GM12878 (cell line): ENCODE measurements at regions not wholly inside any gene's neighbourhood (a gene's known extent, or its start where the extent isn't known, plus 50 kb on each side); places are given as distances from the start of the nearest gene placed in this dataset.

Experiments
- ATAC-seq: fragments of 200-7000 bp; cut with Tn5 transposase; 3 replicates; pipeline ENCODE4 v1.9.1; 2020; ENCODE audit warnings: mild to moderate bottlenecking, moderate library complexity
- BruUV-seq: library from RNA; stranded (reverse); fragments of 400-500 nt; replicated peaks from 2 replicates; lab custom pipeline; 2021; lab: Mats Ljungman, UMichigan
- CTCF ChIA-PET: fragments of 300-600 bp; sonication (Branson Sonifier 250); formaldehyde crosslinking; extraction: SDS; loops from one replicate; lab custom pipeline; 2021; ENCODE audit warnings: inconsistent platforms; lab: Yijun Ruan, JAX
- POLR2A ChIA-PET: fragments of 350-600 bp; formaldehyde crosslinking; extraction: SDS; loops from one replicate; lab custom pipeline; 2021; ENCODE audit warnings: inconsistent platforms; lab: Charles Lee
- RAD21 ChIA-PET: fragments of 300-600 bp; sonication (Branson Sonifier 250); formaldehyde crosslinking; loops from one replicate; lab custom pipeline; 2023; ENCODE audit warnings: antibody characterized with exemption; ENCODE audit not compliant: unreplicated experiment; lab: Charles Lee
- SMC1A ChIA-PET: fragments of 300-600 bp; sonication (Branson Sonifier 250); formaldehyde crosslinking; loops from one replicate; lab custom pipeline; 2023; ENCODE audit not compliant: unreplicated experiment, uncharacterized antibody; lab: Charles Lee
- DNase-seq: peaks from one replicate; pipeline ENCODE4 v3.0.0-alpha.2; 2011; ENCODE audit warnings: low read depth, low spot score
- FAIRE-seq: peaks from 3 replicates; lab custom pipeline; 2011; peaks lifted over from hg19 to GRCh38; lab: Jason Lieb, UNC
- H2AFZ ChIP-seq: 2 replicates; pipeline ENCODE4 v1.6.0; 2011; ENCODE audit warnings: low read depth, low read length, control low read depth; ENCODE audit not compliant: control insufficient read depth
- H3K27ac ChIP-seq: 2 replicates; pipeline ENCODE4 v1.5.1; 2011; ENCODE audit warnings: control low read depth; ENCODE audit not compliant: control insufficient read depth, insufficient read depth
- H3K27me3 ChIP-seq, 2 experiments: replicated peaks in 1 of 2; 2 replicates each; pipeline versions ENCODE4 v1.6.0 to v1.6.1; 2011; ENCODE audit warnings: low read length in 1 of 2; ENCODE audit not compliant: control insufficient read depth in 2 of 2, insufficient read depth in 2 of 2
- H3K36me3 ChIP-seq, 2 experiments: 2 replicates each; pipeline ENCODE4 v1.5.1; 2011; ENCODE audit warnings: low read length in 1 of 2; ENCODE audit not compliant: control insufficient read depth in 2 of 2, insufficient read depth in 2 of 2
- H3K4me1 ChIP-seq: 2 replicates; pipeline ENCODE4 v1.6.1; 2011; ENCODE audit warnings: mild to moderate bottlenecking, low read length, moderate library complexity, mixed read lengths; ENCODE audit not compliant: control insufficient read depth, insufficient read depth
- H3K4me2 ChIP-seq: 2 replicates; pipeline ENCODE4 v1.6.0; 2011; ENCODE audit warnings: control low read depth; ENCODE audit not compliant: control insufficient read depth, insufficient read depth
- H3K4me3 ChIP-seq: fragments of 200-600 bp; sonication (generic); 2 replicates; pipeline ENCODE4 v1.5.1; 2016
- H3K79me2 ChIP-seq: 2 replicates; pipeline ENCODE4 v1.6.0; 2011; ENCODE audit warnings: low read length; ENCODE audit not compliant: control insufficient read depth, insufficient read depth
- H3K9ac ChIP-seq: 2 replicates; pipeline ENCODE4 v1.8.0; 2011; ENCODE audit warnings: low read length, control low read depth, mixed read lengths; ENCODE audit not compliant: control insufficient read depth, insufficient read depth
- H3K9me3 ChIP-seq: replicated peaks from 3 replicates; pipeline ENCODE4 v1.5.1; 2011; ENCODE audit warnings: mild to moderate bottlenecking, low read length; ENCODE audit not compliant: control insufficient read depth, insufficient read depth
- H4K20me1 ChIP-seq: 2 replicates; pipeline ENCODE4 v1.6.0; 2011; ENCODE audit not compliant: control insufficient read depth, insufficient read depth
- BHLHE40 ChIP-seq, 2 experiments: fragments of 450-650 bp in 1 of 2; IDR thresholded peaks; 2 replicates each; pipeline ENCODE4 v1.6.1; 2011 to 2017; ENCODE audit warnings: low read depth in 2 of 2, borderline replicate concordance in 1 of 2, improper control_type of control experiment in 1 of 2, low read length in 1 of 2, mild to moderate bottlenecking in 1 of 2
- EED ChIP-seq: sonication (generic); IDR thresholded peaks from 2 replicates; pipeline ENCODE4 v1.6.1; 2016; ENCODE audit warnings: antibody characterized with exemption, low read depth
- EZH2 ChIP-seq: IDR thresholded peaks from 2 replicates; pipeline ENCODE4 v1.6.1; 2012; ENCODE audit warnings: low read depth, mild to moderate bottlenecking, control low read depth, inconsistent platforms, low read length, borderline replicate concordance; ENCODE audit not compliant: control insufficient read depth
- GABPA ChIP-seq: IDR thresholded peaks from 2 replicates; pipeline ENCODE4 v1.6.1; 2014; ENCODE audit warnings: antibody characterized with exemption, low read depth, mild to moderate bottlenecking, inconsistent platforms
- IRF4 ChIP-seq: IDR thresholded peaks from 2 replicates; pipeline ENCODE4 v1.6.1; 2011; ENCODE audit warnings: low read depth, low read length
- RCOR1 ChIP-seq: conservative IDR thresholded peaks from 2 replicates; pipeline ENCODE4 v1.6.1; 2012; ENCODE audit warnings: low read depth, low read length, improper control_type of control experiment
- RELA ChIP-seq: fragments of 450-650 bp; IDR thresholded peaks from 2 replicates; pipeline ENCODE4 v1.8.0; 2014; ENCODE audit warnings: borderline replicate concordance; ENCODE audit not compliant: partially characterized antibody
- SMARCA5 ChIP-seq: fragments of 450-650 bp; IDR thresholded peaks from 2 replicates; pipeline ENCODE4 v1.6.1; 2017; ENCODE audit warnings: mild to moderate bottlenecking
- SREBF1 ChIP-seq: IDR thresholded peaks from 2 replicates; pipeline ENCODE4 v1.6.1; 2012; ENCODE audit warnings: mild to moderate bottlenecking, low read length
- SRF ChIP-seq, 2 experiments: IDR thresholded peaks; 2 replicates each; pipeline ENCODE4 v1.6.1; 2011; ENCODE audit warnings: low read depth in 2 of 2, low read length in 2 of 2, mild to moderate bottlenecking in 1 of 2, moderate library complexity in 1 of 2
- STAT1 ChIP-seq: fragments of 450-650 bp; conservative IDR thresholded peaks from 2 replicates; pipeline ENCODE4 v1.6.1; 2014; ENCODE audit warnings: antibody characterized with exemption, mild to moderate bottlenecking
- WGBS: methylation state at CpG from one replicate; pipeline ENCODE4 v1.1.6; 2016; ENCODE audit warnings: low lambda C conversion rate; ENCODE audit not compliant: insufficient replicate concordance, insufficient coverage; ENCODE audit errors: missing lambda C conversion rate; 5-methylcytosine and 5-hydroxymethylcytosine counted together
- in situ Hi-C: fragments of 300-500 bp; cut with MboI; formaldehyde crosslinking; loops from 9 replicates; pipeline ENCODE4 v1.14.3; 2018; ENCODE audit warnings: mixed read lengths
- intact Hi-C: fragments of 100-400 bp; cut with micrococcal nuclease; formaldehyde crosslinking; loops from one replicate; pipeline ENCODE4 v1.14.2; 2022; ENCODE audit not compliant: unreplicated experiment

DNA sequence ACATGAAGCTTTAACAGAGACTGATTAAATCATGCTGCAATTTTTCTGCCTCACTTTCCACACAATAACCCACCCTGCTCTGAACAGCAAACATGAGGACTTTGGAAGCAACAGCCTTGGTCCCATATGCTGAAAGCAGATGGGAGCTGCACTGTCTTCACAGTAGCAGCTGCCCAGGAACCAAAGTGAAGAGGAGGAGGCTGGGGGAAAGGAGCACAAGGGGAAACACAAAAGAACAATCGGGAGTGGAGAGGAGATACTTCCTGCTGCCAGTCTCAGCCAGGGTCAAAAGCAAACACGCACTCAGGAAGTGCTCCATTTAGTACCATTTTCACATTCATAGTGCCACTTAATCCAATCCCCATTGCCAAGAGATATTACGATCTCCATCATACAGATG is 183.3 kb upstream of the PUM3 start:
- Histone ChIP-seq H3K79me2 (no peaks in the 10 kb centered on the region), H3K4me3 (no peak overlapping the region), H3K9ac (no peak overlapping the region), H3K27ac (no peak overlapping the region), H3K4me2 (no peak overlapping the region), H3K27me3 (no peaks in the 10 kb centered on the region; a peak in 3 of 4 replicates), H3K36me3 (no peaks in the 10 kb centered on the region), H3K9me3 (no peaks in the 10 kb centered on the region), H3K4me1 (no peaks in the 10 kb centered on the region), H2AFZ (no peak overlapping the region), H4K20me1 (no peaks in the 10 kb centered on the region)
- SMC1A ChIA-PET = no interaction called here
- no peak for FAIRE-seq
- DNase-seq = no peak
- no TSS peak for BruUV-seq
- POLR2A ChIA-PET = no interaction called here
- ATAC-seq = no peak
- intact Hi-C loops = no loop called here
- 19% methylated on average over 3 of the region's 3 CpGs for WGBS
- CTCF ChIA-PET = no interaction called here
- TF ChIP-seq EED (no peak), RCOR1 (no peak), GABPA (no peak), SREBF1 (no peak), IRF4 (no peak), BHLHE40 (IDR thresholded peaks at IDR 0.05; ENCODE audit: borderline replicate concordance in 1 of 2, low read depth in 2 of 2, low read length in 1 of 2) (no peak), RELA (no peak), EZH2 (no peak), SMARCA5 (no peak), SRF (IDR thresholded peaks at IDR 0.05; ENCODE audit: low read depth in 2 of 2, low read length in 2 of 2) (no peak), STAT1 (no peak)
- in situ Hi-C loops = no loop called here
- RAD21 ChIA-PET = no interaction called here
